GM12878 (cell line): ENCODE measurements at regions not wholly inside any gene's neighbourhood (a gene's known extent, or its start where the extent isn't known, plus 50 kb on each side); places are given as distances from the start of the nearest gene placed in this dataset.

Experiments
- ATAC-seq: fragments of 200-7000 bp; cut with Tn5 transposase; 3 replicates; pipeline ENCODE4 v1.9.1; 2020; ENCODE audit warnings: mild to moderate bottlenecking, moderate library complexity
- BruUV-seq: library from RNA; stranded (reverse); fragments of 400-500 nt; replicated peaks from 2 replicates; lab custom pipeline; 2021; lab: Mats Ljungman, UMichigan
- CTCF ChIA-PET: fragments of 300-600 bp; sonication (Branson Sonifier 250); formaldehyde crosslinking; extraction: SDS; loops from one replicate; lab custom pipeline; 2021; ENCODE audit warnings: inconsistent platforms; lab: Yijun Ruan, JAX
- POLR2A ChIA-PET: fragments of 350-600 bp; formaldehyde crosslinking; extraction: SDS; loops from one replicate; lab custom pipeline; 2021; ENCODE audit warnings: inconsistent platforms; lab: Charles Lee
- RAD21 ChIA-PET: fragments of 300-600 bp; sonication (Branson Sonifier 250); formaldehyde crosslinking; loops from one replicate; lab custom pipeline; 2023; ENCODE audit warnings: antibody characterized with exemption; ENCODE audit not compliant: unreplicated experiment; lab: Charles Lee
- SMC1A ChIA-PET: fragments of 300-600 bp; sonication (Branson Sonifier 250); formaldehyde crosslinking; loops from one replicate; lab custom pipeline; 2023; ENCODE audit not compliant: unreplicated experiment, uncharacterized antibody; lab: Charles Lee
- DNase-seq: peaks from one replicate; pipeline ENCODE4 v3.0.0-alpha.2; 2011; ENCODE audit warnings: low read depth, low spot score
- FAIRE-seq: peaks from 3 replicates; lab custom pipeline; 2011; peaks lifted over from hg19 to GRCh38; lab: Jason Lieb, UNC
- H2AFZ ChIP-seq: 2 replicates; pipeline ENCODE4 v1.6.0; 2011; ENCODE audit warnings: low read depth, low read length, control low read depth; ENCODE audit not compliant: control insufficient read depth
- H3K27ac ChIP-seq: 2 replicates; pipeline ENCODE4 v1.5.1; 2011; ENCODE audit warnings: control low read depth; ENCODE audit not compliant: control insufficient read depth, insufficient read depth
- H3K27me3 ChIP-seq, 2 experiments: replicated peaks in 1 of 2; 2 replicates each; pipeline versions ENCODE4 v1.6.0 to v1.6.1; 2011; ENCODE audit warnings: low read length in 1 of 2; ENCODE audit not compliant: control insufficient read depth in 2 of 2, insufficient read depth in 2 of 2
- H3K36me3 ChIP-seq, 2 experiments: 2 replicates each; pipeline ENCODE4 v1.5.1; 2011; ENCODE audit warnings: low read length in 1 of 2; ENCODE audit not compliant: control insufficient read depth in 2 of 2, insufficient read depth in 2 of 2
- H3K4me1 ChIP-seq: 2 replicates; pipeline ENCODE4 v1.6.1; 2011; ENCODE audit warnings: mild to moderate bottlenecking, low read length, moderate library complexity, mixed read lengths; ENCODE audit not compliant: control insufficient read depth, insufficient read depth
- H3K4me2 ChIP-seq: 2 replicates; pipeline ENCODE4 v1.6.0; 2011; ENCODE audit warnings: control low read depth; ENCODE audit not compliant: control insufficient read depth, insufficient read depth
- H3K4me3 ChIP-seq: fragments of 200-600 bp; sonication (generic); 2 replicates; pipeline ENCODE4 v1.5.1; 2016
- H3K79me2 ChIP-seq: 2 replicates; pipeline ENCODE4 v1.6.0; 2011; ENCODE audit warnings: low read length; ENCODE audit not compliant: control insufficient read depth, insufficient read depth
- H3K9ac ChIP-seq: 2 replicates; pipeline ENCODE4 v1.8.0; 2011; ENCODE audit warnings: low read length, control low read depth, mixed read lengths; ENCODE audit not compliant: control insufficient read depth, insufficient read depth
- H3K9me3 ChIP-seq: replicated peaks from 3 replicates; pipeline ENCODE4 v1.5.1; 2011; ENCODE audit warnings: mild to moderate bottlenecking, low read length; ENCODE audit not compliant: control insufficient read depth, insufficient read depth
- H4K20me1 ChIP-seq: 2 replicates; pipeline ENCODE4 v1.6.0; 2011; ENCODE audit not compliant: control insufficient read depth, insufficient read depth
- BHLHE40 ChIP-seq, 2 experiments: fragments of 450-650 bp in 1 of 2; IDR thresholded peaks; 2 replicates each; pipeline ENCODE4 v1.6.1; 2011 to 2017; ENCODE audit warnings: low read depth in 2 of 2, borderline replicate concordance in 1 of 2, improper control_type of control experiment in 1 of 2, low read length in 1 of 2, mild to moderate bottlenecking in 1 of 2
- CBX3 ChIP-seq: fragments of 200-600 bp; sonication (generic); IDR thresholded peaks from 2 replicates; pipeline ENCODE4 v1.6.1; 2016; ENCODE audit warnings: low read depth, borderline replicate concordance
- CTCF ChIP-seq, 3 experiments: IDR thresholded peaks in 2 of 3; conservative IDR thresholded peaks in 1 of 3; 2 replicates each; pipeline ENCODE4 v1.5.1; 2011; ENCODE audit warnings: low read depth in 3 of 3, low read length in 3 of 3, mild to moderate bottlenecking in 3 of 3, control low read depth in 2 of 3, moderate library complexity in 2 of 3, inconsistent platforms in 1 of 3, mixed read lengths in 1 of 3; ENCODE audit not compliant: control insufficient read depth in 2 of 3, insufficient read depth in 1 of 3; ENCODE audit errors: extremely low read depth in 1 of 3
- CUX1 ChIP-seq: IDR thresholded peaks from 2 replicates; pipeline ENCODE4 v1.6.1; 2012; ENCODE audit warnings: improper control_type of control experiment, low read depth, low read length; ENCODE audit not compliant: insufficient replicate concordance
- KDM1A ChIP-seq: fragments of 200-600 bp; sonication (generic); IDR thresholded peaks from 2 replicates; pipeline ENCODE4 v1.6.1; 2016; ENCODE audit warnings: borderline replicate concordance
- MEF2B ChIP-seq: fragments of 450-650 bp; IDR thresholded peaks from 2 replicates; pipeline ENCODE4 v1.6.1; 2018; ENCODE audit warnings: mild to moderate bottlenecking, moderate library complexity; ENCODE audit not compliant: partially characterized antibody, poor library complexity, severe bottlenecking
- MTA2 ChIP-seq: fragments of 450-650 bp; IDR thresholded peaks from 2 replicates; pipeline ENCODE4 v1.6.1; 2016; ENCODE audit warnings: low read depth, mild to moderate bottlenecking, moderate library complexity
- MYC ChIP-seq: IDR thresholded peaks from 2 replicates; pipeline ENCODE4 v1.6.1; 2011; ENCODE audit warnings: mild to moderate bottlenecking, low read length, moderate library complexity, inconsistent platforms; ENCODE audit not compliant: insufficient read depth, insufficient replicate concordance, insufficient read length, severe bottlenecking
- POLR2AphosphoS2 ChIP-seq: IDR thresholded peaks from 2 replicates; pipeline ENCODE4 v1.6.1; 2011; ENCODE audit warnings: low read depth, mild to moderate bottlenecking, low read length, improper control_type of control experiment, moderate library complexity
- RCOR1 ChIP-seq: conservative IDR thresholded peaks from 2 replicates; pipeline ENCODE4 v1.6.1; 2012; ENCODE audit warnings: low read depth, low read length, improper control_type of control experiment
- RUNX3 ChIP-seq: IDR thresholded peaks from 2 replicates; pipeline ENCODE4 v1.6.1; 2012; ENCODE audit warnings: low read length, inconsistent platforms
- SREBF2 ChIP-seq: IDR thresholded peaks from 2 replicates; pipeline ENCODE4 v1.6.1; 2012; ENCODE audit warnings: mild to moderate bottlenecking, low read length
- ZBED1 ChIP-seq: IDR thresholded peaks from 2 replicates; pipeline ENCODE4 v1.6.1; 2016; ENCODE audit warnings: borderline replicate concordance
- WGBS: methylation state at CpG from one replicate; pipeline ENCODE4 v1.1.6; 2016; ENCODE audit warnings: low lambda C conversion rate; ENCODE audit not compliant: insufficient replicate concordance, insufficient coverage; ENCODE audit errors: missing lambda C conversion rate; 5-methylcytosine and 5-hydroxymethylcytosine counted together
- in situ Hi-C: fragments of 300-500 bp; cut with MboI; formaldehyde crosslinking; loops from 9 replicates; pipeline ENCODE4 v1.14.3; 2018; ENCODE audit warnings: mixed read lengths
- intact Hi-C: fragments of 100-400 bp; cut with micrococcal nuclease; formaldehyde crosslinking; loops from one replicate; pipeline ENCODE4 v1.14.2; 2022; ENCODE audit not compliant: unreplicated experiment

GRCh38 chr22:27146866-27147633 lies 489.7 kb downstream of the MIAT start (continued):
- TF ChIP-seq CTCF (IDR thresholded peaks at IDR 0.05 in 2 of 3, conservative IDR thresholded peaks at IDR 0.05 in 1 of 3; ENCODE audit: control insufficient read depth in 2 of 3, extremely low read depth in 1 of 3, insufficient read depth in 1 of 3, low read depth in 3 of 3, low read length in 3 of 3): no peak
- no peak for TF ChIP-seq CBX3

GRCh38 chr22:27148055-27148454 lies 490.7 kb downstream of the MIAT start:
- H3K9ac ChIP-seq: no peak overlapping the region
- no peaks in the 10 kb centered on the region for H3K4me1 ChIP-seq
- 3% methylated on average over 2 of the region's 2 CpGs for WGBS
- no peak for FAIRE-seq
- no peaks in the 10 kb centered on the region for H3K27me3 ChIP-seq
- no peaks in the 10 kb centered on the region for H4K20me1 ChIP-seq
- ChIA-PET CTCF (no interaction called here), POLR2A (no interaction called here), RAD21 (no interaction called here), SMC1A (no interaction called here)
- no peaks in the 10 kb centered on the region for H3K36me3 ChIP-seq
- in situ Hi-C loops (no loop called here), intact Hi-C loops (no loop called here)
- H3K4me3 ChIP-seq: no peak overlapping the region
- H2AFZ ChIP-seq: no peak overlapping the region
- H3K4me2 ChIP-seq: no peak overlapping the region
- no peak overlapping the region for H3K27ac ChIP-seq
- no peaks in the 10 kb centered on the region for H3K79me2 ChIP-seq
- H3K9me3 ChIP-seq: no peaks in the 10 kb centered on the region
- no peak for ATAC-seq
- DNase-seq: no peak
- BruUV-seq: no TSS peak
- TF ChIP-seq BHLHE40 (IDR thresholded peaks at IDR 0.05; ENCODE audit: borderline replicate concordance in 1 of 2, low read depth in 2 of 2, low read length in 1 of 2) (no peak), MEF2B (no peak), RUNX3 (no peak), SREBF2 (no peak), CBX3 (no peak), POLR2AphosphoS2 (no peak), ZBED1 (no peak), KDM1A (no peak), RCOR1 (no peak), MYC (no peak), MTA2 (no peak), CUX1 (no peak)
